HCT116 (cell line): ENCODE measurements at regions not wholly inside any gene's neighbourhood (a gene's known extent, or its start where the extent isn't known, plus 50 kb on each side); places are given as distances from the start of the nearest gene placed in this dataset.

Source experiments
- ATAC-seq: fragments of 200-7000 bp; cut with Tn5 transposase; 2 replicates; pipeline ENCODE4 v1.9.1; 2020; ENCODE audit warnings: mild to moderate bottlenecking, moderate library complexity
- BruUV-seq: library from RNA; stranded (reverse); fragments of 400-500 nt; replicated peaks from 2 replicates; lab custom pipeline; 2021; lab: Mats Ljungman, UMichigan
- CTCF ChIA-PET: fragments of 300-600 bp; sonication (Branson Sonifier 250); formaldehyde crosslinking; loops from one replicate; lab custom pipeline; 2021; ENCODE audit warnings: antibody characterized with exemption; lab: Charles Lee
- POLR2A ChIA-PET: fragments of 300-600, 350-600 bp; sonication (Branson Sonifier 250); formaldehyde crosslinking; loops from one replicate; lab custom pipeline; 2021; ENCODE audit warnings: antibody characterized with exemption; lab: Charles Lee
- RAD21 ChIA-PET, 2 experiments: fragments of 300-600 bp; sonication (Branson Sonifier 250); formaldehyde crosslinking; loops; one replicate each; lab custom pipeline; 2023; ENCODE audit warnings: low total read pairs in 2 of 2; ENCODE audit not compliant: uncharacterized antibody in 2 of 2, unreplicated experiment in 2 of 2, low non-redundant PET in 1 of 2; lab: Charles Lee
- DNase-seq: peaks from one replicate; pipeline ENCODE4 v3.0.0-alpha.2; 2010; ENCODE audit warnings: low read depth, low spot score
- H2AFZ ChIP-seq: fragments of 200-600 bp; shearing (Covaris generic), sonication (generic); 2 replicates; pipeline ENCODE4 v1.6.1; 2017; ENCODE audit warnings: low read depth, mixed run types, mixed read lengths, antibody characterized with exemption, low read length; ENCODE audit not compliant: poor library complexity, severe bottlenecking
- H3K27ac ChIP-seq: 2 replicates; pipeline ENCODE4 v1.5.1; 2012; ENCODE audit warnings: low read depth, low read length
- H3K27me3 ChIP-seq: fragments of 200-600 bp; sonication (generic); 2 replicates; pipeline ENCODE4 v1.6.1; 2016; ENCODE audit warnings: mixed run types, low read length, mixed read lengths; ENCODE audit not compliant: insufficient read depth
- H3K36me3 ChIP-seq, 2 experiments: fragments of 200-500 bp in 1 of 2; fragments of 200-600 bp in 1 of 2; sonication (Bioruptor generic) in 1 of 2; sonication (generic) in 1 of 2; 2 replicates each; pipeline versions ENCODE4 v1.5.1 to v1.6.1; 2014 to 2016; ENCODE audit warnings: low read length in 2 of 2, inconsistent platforms in 1 of 2, mixed read lengths in 1 of 2, mixed run types in 1 of 2; ENCODE audit not compliant: insufficient read depth in 2 of 2, control insufficient read depth in 1 of 2
- H3K4me1 ChIP-seq, 2 experiments: fragments of 200-600 bp in 1 of 2; sonication (generic) in 1 of 2; 2 replicates each; pipeline versions ENCODE4 v1.5.1 to v1.6.1; 2012 to 2017; ENCODE audit warnings: low read length in 2 of 2, inconsistent platforms in 1 of 2, mild to moderate bottlenecking in 1 of 2, mixed read lengths in 1 of 2, mixed run types in 1 of 2, moderate library complexity in 1 of 2; ENCODE audit not compliant: insufficient read depth in 2 of 2, control insufficient read depth in 1 of 2
- H3K4me2 ChIP-seq: fragments of 200-600 bp; sonication (generic); 2 replicates; pipeline ENCODE4 v1.6.1; 2017; ENCODE audit warnings: mixed run types, low read length, mixed read lengths
- H3K4me3 ChIP-seq, 2 experiments: fragments of 200-600 bp in 1 of 2; sonication (generic) in 1 of 2; replicated peaks in 1 of 2; 2 replicates each; pipeline ENCODE4 v1.5.1; 2011 to 2016; ENCODE audit warnings: low read length in 2 of 2, control low read depth in 1 of 2, low read depth in 1 of 2, mild to moderate bottlenecking in 1 of 2, mixed read lengths in 1 of 2, mixed run types in 1 of 2
- H3K79me2 ChIP-seq: fragments of 200-600 bp; sonication (generic); 2 replicates; pipeline ENCODE4 v1.6.1; 2017; ENCODE audit warnings: mild to moderate bottlenecking, mixed run types, low read length, moderate library complexity, mixed read lengths; ENCODE audit not compliant: insufficient read depth
- H3K9ac ChIP-seq: fragments of 200-600 bp; sonication (generic); 2 replicates; pipeline ENCODE4 v1.6.1; 2016; ENCODE audit warnings: low read length, mixed read lengths
- H3K9me2 ChIP-seq: fragments of 200-600 bp; sonication (generic), shearing (Covaris generic); 2 replicates; pipeline ENCODE4 v1.6.1; 2017; ENCODE audit warnings: mixed run types, mild to moderate bottlenecking, moderate library complexity; ENCODE audit not compliant: insufficient read depth
- H3K9me3 ChIP-seq, 2 experiments: fragments of 200-500 bp in 1 of 2; fragments of 200-600 bp in 1 of 2; sonication (Bioruptor generic) in 1 of 2; sonication (generic) in 1 of 2; 2 replicates each; pipeline ENCODE4 v1.6.1; 2014 to 2017; ENCODE audit warnings: low read length in 2 of 2, mixed read lengths in 2 of 2, inconsistent platforms in 1 of 2, low read depth in 1 of 2, mild to moderate bottlenecking in 1 of 2, mixed run types in 1 of 2, moderate library complexity in 1 of 2; ENCODE audit not compliant: control insufficient read depth in 1 of 2, insufficient read depth in 1 of 2
- H4K20me1 ChIP-seq: fragments of 200-600 bp; sonication (generic), shearing (Covaris generic); 2 replicates; pipeline ENCODE4 v1.6.1; 2017; ENCODE audit warnings: mixed run types, mild to moderate bottlenecking, moderate library complexity; ENCODE audit not compliant: insufficient read depth
- CBX3 ChIP-seq: IDR thresholded peaks from 2 replicates; pipeline ENCODE4 v1.6.1; 2012; ENCODE audit warnings: low read depth
- CEBPB ChIP-seq: IDR thresholded peaks from 2 replicates; pipeline ENCODE4 v1.6.1; 2012; ENCODE audit warnings: low read depth
- EGR1 ChIP-seq: IDR thresholded peaks from 2 replicates; pipeline ENCODE4 v1.6.1; 2012; ENCODE audit warnings: low read depth
- ELF1 ChIP-seq: IDR thresholded peaks from 2 replicates; pipeline ENCODE4 v1.6.1; 2012; ENCODE audit warnings: low read depth, borderline replicate concordance
- EZH2 ChIP-seq: fragments of 200-600 bp; sonication (generic); IDR thresholded peaks from 2 replicates; pipeline ENCODE4 v1.6.1; 2017; ENCODE audit warnings: antibody characterized with exemption, mixed run types
- JUND ChIP-seq: IDR thresholded peaks from 2 replicates; pipeline ENCODE4 v1.6.1; 2012
- POLR2A ChIP-seq: IDR thresholded peaks from 2 replicates; pipeline ENCODE4 v1.7.0; 2011; ENCODE audit warnings: borderline replicate concordance; ENCODE audit not compliant: insufficient read depth, insufficient read length; ENCODE audit errors: extremely low read depth
- RAD21 ChIP-seq: IDR thresholded peaks from 2 replicates; pipeline ENCODE4 v1.6.1; 2012; ENCODE audit warnings: low read depth, mild to moderate bottlenecking
- SIN3A ChIP-seq: IDR thresholded peaks from 2 replicates; pipeline ENCODE4 v1.6.1; 2012; ENCODE audit warnings: low read depth
- SP1 ChIP-seq: IDR thresholded peaks from 2 replicates; pipeline ENCODE4 v1.6.1; 2012; ENCODE audit warnings: low read depth
- SRF ChIP-seq: IDR thresholded peaks from 2 replicates; pipeline ENCODE4 v1.6.1; 2012; ENCODE audit warnings: low read depth
- TCF7L2 ChIP-seq: IDR thresholded peaks from 2 replicates; pipeline ENCODE4 v1.7.0; 2011; ENCODE audit warnings: borderline replicate concordance, inconsistent platforms; ENCODE audit not compliant: insufficient read depth, insufficient read length; ENCODE audit errors: extremely low read depth
- YY1 ChIP-seq: IDR thresholded peaks from 2 replicates; pipeline ENCODE4 v1.6.1; 2011; ENCODE audit warnings: low read length, low read depth, moderate library complexity, mild to moderate bottlenecking; ENCODE audit not compliant: insufficient replicate concordance; ENCODE audit errors: extremely low read depth
- ZFX ChIP-seq: fragments of 450-650 bp; IDR thresholded peaks from 2 replicates; pipeline ENCODE4 v1.6.1; 2017
- intact Hi-C: fragments of 100-400 bp; cut with micrococcal nuclease; formaldehyde crosslinking; loops from 2 replicates; pipeline ENCODE4 v1.10.0; 2022
- TF ChIP-seq, protein P1 (sequence below): IDR thresholded peaks from 2 replicates; pipeline ENCODE4 v1.6.1; 2012
- TF ChIP-seq, protein P2 (sequence below), 3 experiments: fragments of 200-600 bp in 1 of 3; sonication (generic) in 1 of 3; IDR thresholded peaks in 2 of 3; conservative IDR thresholded peaks in 1 of 3; 2 replicates each; pipeline ENCODE4 v1.5.1; 2012 to 2017; ENCODE audit warnings: low read depth in 2 of 3, low read length in 2 of 3, antibody characterized with exemption in 1 of 3, borderline replicate concordance in 1 of 3, control low read depth in 1 of 3, mild to moderate bottlenecking in 1 of 3, mixed read lengths in 1 of 3, mixed run types in 1 of 3, moderate library complexity in 1 of 3; ENCODE audit not compliant: insufficient read depth in 1 of 3
- TF ChIP-seq, protein P3 (sequence below): IDR thresholded peaks from 2 replicates; pipeline ENCODE4 v1.6.1; 2012

DNA sequence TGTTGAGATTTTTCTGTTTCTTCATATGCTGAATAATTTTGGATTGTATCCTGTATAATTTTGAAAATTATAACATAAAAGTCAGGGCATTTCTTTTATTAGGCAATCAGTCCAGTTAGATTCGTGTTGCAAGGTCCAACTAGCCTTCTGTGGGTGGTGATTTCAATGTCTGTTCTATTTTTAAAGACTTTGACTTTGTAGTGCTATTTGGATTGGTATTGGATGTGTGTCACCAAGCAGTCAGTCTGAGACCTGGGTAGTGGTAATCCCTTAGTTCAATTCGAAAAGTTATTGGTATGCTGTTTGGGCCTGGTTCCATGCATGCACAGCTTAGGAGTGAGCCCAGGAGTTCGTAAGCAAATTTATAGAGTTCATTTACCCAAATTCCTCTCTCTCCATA, 82.2 kb downstream of the EPDR1 start:
- no peaks in the 10 kb centered on the region for H3K79me2 ChIP-seq
- ATAC-seq (no peak), DNase-seq (no peak)
- H3K9me3 ChIP-seq: no peaks in the 10 kb centered on the region
- no peaks in the 10 kb centered on the region for H3K9me2 ChIP-seq
- H3K4me2 ChIP-seq: no peak overlapping the region
- TF ChIP-seq YY1 (no peak), EZH2 (no peak), SRF (no peak), RAD21 (no peak), SP1 (no peak), ELF1 (no peak), TCF7L2 (no peak), ZFX (no peak), JUND (no peak), POLR2A (no peak), SIN3A (no peak), CBX3 (no peak), EGR1 (no peak), CEBPB (no peak)
- TF ChIP-seq, protein P1, sequence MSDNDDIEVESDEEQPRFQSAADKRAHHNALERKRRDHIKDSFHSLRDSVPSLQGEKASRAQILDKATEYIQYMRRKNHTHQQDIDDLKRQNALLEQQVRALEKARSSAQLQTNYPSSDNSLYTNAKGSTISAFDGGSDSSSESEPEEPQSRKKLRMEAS: no peak
- TF ChIP-seq, protein P2, sequence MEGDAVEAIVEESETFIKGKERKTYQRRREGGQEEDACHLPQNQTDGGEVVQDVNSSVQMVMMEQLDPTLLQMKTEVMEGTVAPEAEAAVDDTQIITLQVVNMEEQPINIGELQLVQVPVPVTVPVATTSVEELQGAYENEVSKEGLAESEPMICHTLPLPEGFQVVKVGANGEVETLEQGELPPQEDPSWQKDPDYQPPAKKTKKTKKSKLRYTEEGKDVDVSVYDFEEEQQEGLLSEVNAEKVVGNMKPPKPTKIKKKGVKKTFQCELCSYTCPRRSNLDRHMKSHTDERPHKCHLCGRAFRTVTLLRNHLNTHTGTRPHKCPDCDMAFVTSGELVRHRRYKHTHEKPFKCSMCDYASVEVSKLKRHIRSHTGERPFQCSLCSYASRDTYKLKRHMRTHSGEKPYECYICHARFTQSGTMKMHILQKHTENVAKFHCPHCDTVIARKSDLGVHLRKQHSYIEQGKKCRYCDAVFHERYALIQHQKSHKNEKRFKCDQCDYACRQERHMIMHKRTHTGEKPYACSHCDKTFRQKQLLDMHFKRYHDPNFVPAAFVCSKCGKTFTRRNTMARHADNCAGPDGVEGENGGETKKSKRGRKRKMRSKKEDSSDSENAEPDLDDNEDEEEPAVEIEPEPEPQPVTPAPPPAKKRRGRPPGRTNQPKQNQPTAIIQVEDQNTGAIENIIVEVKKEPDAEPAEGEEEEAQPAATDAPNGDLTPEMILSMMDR (IDR thresholded peaks at IDR 0.05 in 2 of 3, conservative IDR thresholded peaks at IDR 0.05 in 1 of 3; ENCODE audit: borderline replicate concordance in 1 of 3, insufficient read depth in 1 of 3, low read depth in 2 of 3, low read length in 2 of 3): no peak
- TF ChIP-seq, protein P3, sequence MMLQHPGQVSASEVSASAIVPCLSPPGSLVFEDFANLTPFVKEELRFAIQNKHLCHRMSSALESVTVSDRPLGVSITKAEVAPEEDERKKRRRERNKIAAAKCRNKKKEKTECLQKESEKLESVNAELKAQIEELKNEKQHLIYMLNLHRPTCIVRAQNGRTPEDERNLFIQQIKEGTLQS: no peak
- no peaks in the 10 kb centered on the region for H4K20me1 ChIP-seq
- H3K4me3 ChIP-seq: no peak overlapping the region
- H3K4me1 ChIP-seq: no peaks in the 10 kb centered on the region
- ChIA-PET CTCF (no interaction called here), RAD21 (no interaction called here), POLR2A (no interaction called here)
- intact Hi-C loops: no loop called here
- no peaks in the 10 kb centered on the region for H3K36me3 ChIP-seq
- no TSS peak for BruUV-seq
- no peak overlapping the region for H2AFZ ChIP-seq
- H3K27ac ChIP-seq: no peak overlapping the region
- no peaks in the 10 kb centered on the region for H3K27me3 ChIP-seq
- H3K9ac ChIP-seq: no peak overlapping the region
